HL-60 (cell line): ENCODE measurements at regions not wholly inside any gene's neighbourhood (a gene's known extent, or its start where the extent isn't known, plus 50 kb on each side); places are given as distances from the start of the nearest gene placed in this dataset.

Source experiments
- CTCF ChIP-seq: IDR thresholded peaks from one replicate; pipeline ENCODE4 v1.5.1; 2011; ENCODE audit warnings: low read length, control low read depth, inconsistent platforms; ENCODE audit not compliant: insufficient read depth
- REST ChIP-seq: IDR thresholded peaks from 2 replicates; pipeline ENCODE4 v1.6.1; 2012; ENCODE audit warnings: low read depth; ENCODE audit not compliant: insufficient replicate concordance

- TF ChIP-seq CTCF (no peak), REST (no peak)
Measured at GRCh38 chr4:62871078-62871477, 1538.2 kb downstream of the TECRL start.
